Endothelial cell of umbilical vein (primary cell): ENCODE measurements at regions not wholly inside any gene's neighbourhood (a gene's known extent, or its start where the extent isn't known, plus 50 kb on each side); places are given as distances from the start of the nearest gene placed in this dataset.

ENCODE experiments used
- BruUV-seq: library from RNA; stranded (reverse); fragments of 400-500 nt; replicated peaks from 2 replicates; lab custom pipeline; 2021; lab: Mats Ljungman, UMichigan
- CTCF ChIA-PET: fragments of 300-600, 350-600 bp; sonication (Branson Sonifier 250); formaldehyde crosslinking; loops from one replicate; lab custom pipeline; 2021; ENCODE audit warnings: antibody characterized with exemption, inconsistent platforms; lab: Charles Lee
- POLR2A ChIA-PET: fragments of 300-600, 350-600 bp; sonication (Branson Sonifier 250); formaldehyde crosslinking; loops from one replicate; lab custom pipeline; 2021; ENCODE audit warnings: antibody characterized with exemption, inconsistent platforms; lab: Charles Lee
- DNase-seq: peaks from one replicate; pipeline ENCODE4 v3.0.0-alpha.2; 2011; ENCODE audit warnings: low read depth, low spot score
- FAIRE-seq: peaks from 2 replicates; lab custom pipeline; 2011; peaks lifted over from hg19 to GRCh38; lab: Jason Lieb, UNC
- H2AFZ ChIP-seq: 2 replicates; pipeline ENCODE4 v1.6.0; 2012; ENCODE audit warnings: low read depth, low read length, control low read depth, inconsistent platforms
- H3K27ac ChIP-seq: 2 replicates; pipeline ENCODE4 v1.5.1; 2011; ENCODE audit warnings: low read depth, mild to moderate bottlenecking, control low read depth, low read length, moderate library complexity; ENCODE audit not compliant: insufficient read depth
- H3K27me3 ChIP-seq, 2 experiments: 2 replicates each; pipeline versions ENCODE4 v1.6.0 to v1.6.1; 2011; ENCODE audit warnings: low read length in 2 of 2, mixed read lengths in 1 of 2; ENCODE audit not compliant: control insufficient read depth in 2 of 2, insufficient read depth in 2 of 2
- H3K36me3 ChIP-seq, 2 experiments: 2 replicates in 1 of 2; 3 replicates in 1 of 2; pipeline ENCODE4 v1.5.1; 2011; ENCODE audit warnings: low read length in 2 of 2, mild to moderate bottlenecking in 1 of 2, moderate library complexity in 1 of 2; ENCODE audit not compliant: control insufficient read depth in 2 of 2, insufficient read depth in 2 of 2; ENCODE audit errors: extremely low read depth in 1 of 2
- H3K4me1 ChIP-seq: 3 replicates; pipeline ENCODE4 v1.5.1; 2011; ENCODE audit warnings: mild to moderate bottlenecking, low read length; ENCODE audit not compliant: control insufficient read depth, insufficient read depth; ENCODE audit errors: extremely low read depth
- H3K4me2 ChIP-seq: 2 replicates; pipeline ENCODE4 v1.6.1; 2011; ENCODE audit warnings: low read length, control low read depth, mixed read lengths; ENCODE audit not compliant: insufficient read depth
- H3K4me3 ChIP-seq, 3 experiments: fragments of 200-600 bp in 1 of 3; sonication (generic), shearing (Covaris generic) in 1 of 3; replicated peaks in 1 of 3; 2 replicates each; pipeline ENCODE4 v1.5.1; 2011 to 2016; ENCODE audit warnings: control low read depth in 3 of 3, low read length in 3 of 3, mild to moderate bottlenecking in 2 of 3, inconsistent platforms in 1 of 3, low read depth in 1 of 3, moderate library complexity in 1 of 3; ENCODE audit not compliant: insufficient read depth in 1 of 3
- H3K79me2 ChIP-seq: 2 replicates; pipeline ENCODE4 v1.6.0; 2012; ENCODE audit warnings: low read length, inconsistent platforms; ENCODE audit not compliant: control insufficient read depth, insufficient read depth
- H3K9ac ChIP-seq: replicated peaks from 2 replicates; pipeline ENCODE3; 2011; ENCODE audit warnings: low read length, control low read depth; ENCODE audit not compliant: insufficient read depth; ENCODE audit errors: extremely low read depth
- H3K9me1 ChIP-seq: replicated peaks from 3 replicates; pipeline ENCODE4 v1.6.0; 2011; ENCODE audit warnings: mild to moderate bottlenecking, low read length; ENCODE audit not compliant: control insufficient read depth, insufficient read depth; ENCODE audit errors: extremely low read depth
- H3K9me3 ChIP-seq: replicated peaks from 2 replicates; pipeline ENCODE4 v1.5.1; 2012; ENCODE audit warnings: low read length, inconsistent platforms; ENCODE audit not compliant: control insufficient read depth, insufficient read depth
- H4K20me1 ChIP-seq: replicated peaks from 2 replicates; pipeline ENCODE3; 2011; ENCODE audit warnings: mild to moderate bottlenecking, low read length; ENCODE audit not compliant: control insufficient read depth, insufficient read depth; ENCODE audit errors: extremely low read depth
- EZH2 ChIP-seq: IDR thresholded peaks from 2 replicates; pipeline ENCODE4 v1.6.1; 2012; ENCODE audit warnings: borderline replicate concordance, low read depth, mild to moderate bottlenecking, moderate library complexity, low read length, inconsistent platforms; ENCODE audit not compliant: severe bottlenecking
- FOS ChIP-seq: IDR thresholded peaks from 2 replicates; pipeline ENCODE4 v1.6.1; 2011; ENCODE audit warnings: mild to moderate bottlenecking, low read length, moderate library complexity, borderline replicate concordance; ENCODE audit not compliant: insufficient read depth
- GATA2 ChIP-seq: IDR thresholded peaks from 2 replicates; pipeline ENCODE4 v1.7.0; 2011; ENCODE audit warnings: low read depth, mild to moderate bottlenecking, moderate library complexity, mixed read lengths, low read length; ENCODE audit not compliant: insufficient read length, insufficient read depth
- JUN ChIP-seq: IDR thresholded peaks from 2 replicates; pipeline ENCODE4 v1.6.1; 2011; ENCODE audit warnings: borderline replicate concordance, low read depth; ENCODE audit not compliant: insufficient read length, insufficient read depth
- MYC ChIP-seq: IDR thresholded peaks from one replicate; pipeline ENCODE4 v1.6.1; 2011; ENCODE audit warnings: mild to moderate bottlenecking, low read depth, low read length
- POLR2A ChIP-seq: IDR thresholded peaks from 2 replicates; pipeline ENCODE4 v1.6.1; 2012; ENCODE audit warnings: low read depth, mild to moderate bottlenecking, control low read depth, low read length
- POLR2AphosphoS5 ChIP-seq: IDR thresholded peaks from 2 replicates; pipeline ENCODE4 v1.6.1; 2012; ENCODE audit warnings: low read depth, mild to moderate bottlenecking, control low read depth, low read length, moderate library complexity; ENCODE audit not compliant: insufficient read depth
- dilution Hi-C: fragments of 300-500 bp; cut with MboI; formaldehyde crosslinking; loops from one replicate; pipeline ENCODE4 v1.15.0; 2019; ENCODE audit warnings: low sequenced_read_pairs; ENCODE audit not compliant: extremely low pct_ligation_motif_present
- intact Hi-C: fragments of 100-400 bp; cut with micrococcal nuclease; formaldehyde crosslinking; loops from one replicate; pipeline ENCODE4 v1.10.0; 2022
- TF ChIP-seq, protein P1 (sequence below): IDR thresholded peaks from 2 replicates; pipeline ENCODE4 v1.6.1; 2011; ENCODE audit not compliant: insufficient read depth, insufficient read length
- TF ChIP-seq, protein P2 (sequence below), 2 donors: IDR thresholded peaks; 1 replicate in 1 of 2; 2 replicates in 1 of 2; pipeline ENCODE4 v1.5.1; 2011; ENCODE audit warnings: low read length in 2 of 2, mild to moderate bottlenecking in 2 of 2, moderate library complexity in 2 of 2, control low read depth in 1 of 2, inconsistent platforms in 1 of 2, low read depth in 1 of 2; ENCODE audit not compliant: insufficient read depth in 1 of 2; ENCODE audit errors: extremely low read depth in 1 of 2

DNA sequence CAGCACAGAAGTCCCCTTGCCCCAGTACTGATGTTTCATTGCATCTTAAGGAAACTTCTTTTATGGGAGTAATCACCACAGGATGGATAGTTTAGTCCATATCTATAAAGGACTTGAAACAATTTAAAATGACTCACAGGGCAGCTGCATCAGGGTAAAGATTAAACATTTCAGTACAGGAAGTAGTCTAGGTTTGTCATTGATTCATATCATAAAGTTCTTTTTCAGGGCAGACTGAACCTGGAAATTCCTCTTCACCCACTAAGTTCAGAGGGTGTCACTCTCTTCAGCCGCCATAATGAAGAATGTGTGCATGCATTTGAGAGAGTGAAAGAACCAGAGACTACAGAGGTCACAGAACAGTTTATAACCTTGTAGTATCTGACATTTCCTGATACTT is 296.3 kb upstream of the JAG1 start:
- Histone ChIP-seq H3K9ac (no peak overlapping the region), H3K4me1 (peaks cover 18% of the 10 kb centered on the region), H3K36me3 (no peaks in the 10 kb centered on the region), H4K20me1 (no peaks in the 10 kb centered on the region), H3K9me3 (no peaks in the 10 kb centered on the region), H3K4me3 (no peak overlapping the region), H3K27ac (peak overlapping the region; percentile 23), H2AFZ (no peak overlapping the region), H3K27me3 (no peaks in the 10 kb centered on the region), H3K4me2 (peak overlapping the region; percentile 49), H3K9me1 (no peaks in the 10 kb centered on the region), H3K79me2 (no peaks in the 10 kb centered on the region)
- ChIA-PET POLR2A (no interaction called here), CTCF (interaction anchor here (1.7 kb wide), 1 partner anchor 235 kb away, joined by 5 read pairs; no protein-coding TSS in a partner anchor)
- DNase-seq (peak; percentile 50), FAIRE-seq (peak; percentile 87)
- intact Hi-C loops = loop anchor here (1.0 kb wide), 1 partner anchor 8 kb away; no protein-coding TSS in a partner anchor
- TF ChIP-seq MYC = no peak
- TF ChIP-seq EZH2 = no peak
- TF ChIP-seq FOS = peak; percentile 86
- no peak for TF ChIP-seq POLR2A
- TF ChIP-seq GATA2 = peak; percentile 97
- TF ChIP-seq JUN = peak; percentile 36
- TF ChIP-seq, protein P1, sequence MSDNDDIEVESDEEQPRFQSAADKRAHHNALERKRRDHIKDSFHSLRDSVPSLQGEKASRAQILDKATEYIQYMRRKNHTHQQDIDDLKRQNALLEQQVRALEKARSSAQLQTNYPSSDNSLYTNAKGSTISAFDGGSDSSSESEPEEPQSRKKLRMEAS = no peak
- TF ChIP-seq, protein P2, sequence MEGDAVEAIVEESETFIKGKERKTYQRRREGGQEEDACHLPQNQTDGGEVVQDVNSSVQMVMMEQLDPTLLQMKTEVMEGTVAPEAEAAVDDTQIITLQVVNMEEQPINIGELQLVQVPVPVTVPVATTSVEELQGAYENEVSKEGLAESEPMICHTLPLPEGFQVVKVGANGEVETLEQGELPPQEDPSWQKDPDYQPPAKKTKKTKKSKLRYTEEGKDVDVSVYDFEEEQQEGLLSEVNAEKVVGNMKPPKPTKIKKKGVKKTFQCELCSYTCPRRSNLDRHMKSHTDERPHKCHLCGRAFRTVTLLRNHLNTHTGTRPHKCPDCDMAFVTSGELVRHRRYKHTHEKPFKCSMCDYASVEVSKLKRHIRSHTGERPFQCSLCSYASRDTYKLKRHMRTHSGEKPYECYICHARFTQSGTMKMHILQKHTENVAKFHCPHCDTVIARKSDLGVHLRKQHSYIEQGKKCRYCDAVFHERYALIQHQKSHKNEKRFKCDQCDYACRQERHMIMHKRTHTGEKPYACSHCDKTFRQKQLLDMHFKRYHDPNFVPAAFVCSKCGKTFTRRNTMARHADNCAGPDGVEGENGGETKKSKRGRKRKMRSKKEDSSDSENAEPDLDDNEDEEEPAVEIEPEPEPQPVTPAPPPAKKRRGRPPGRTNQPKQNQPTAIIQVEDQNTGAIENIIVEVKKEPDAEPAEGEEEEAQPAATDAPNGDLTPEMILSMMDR (IDR thresholded peaks at IDR 0.05; ENCODE audit: extremely low read depth in 1 of 2, insufficient read depth in 1 of 2, low read depth in 1 of 2, low read length in 2 of 2) = no peak
- TF ChIP-seq POLR2AphosphoS5 = peak; percentile 59
- dilution Hi-C loops = no loop called here
- BruUV-seq = no TSS peak
